ENCODE measurements at regions not wholly inside any gene's neighbourhood (a gene's known extent, or its start where the extent isn't known, plus 50 kb on each side); places are given as distances from the start of the nearest gene placed in this dataset.

GRCh38 chrX:40445691-40446090 lies 135.1 kb upstream of the ATP6AP2 start:
- 77% methylated on average over 3 of the region's 3 CpGs; no CpG with 5 or more reads in 1 of the 2 donors for WGBS, 2 donors (ENCODE audit: low coverage in 1 of 2)
- H3K27me3 ChIP-seq: no peaks in the 10 kb centered on the region
- in situ Hi-C loops (cut with MboI; ENCODE audit: low pct_ligation_motif_present in 1 of 4, low pct_unique_long_range_greater_than_20kb in 1 of 4, low sequenced_read_pairs in 3 of 4) (no loop called here), intact Hi-C loops (cut with DNase I; ENCODE audit: low total_unique reads) (no loop called here)
- no peak overlapping the region for H3K27ac ChIP-seq
- no peak overlapping the region for H3K4me3 ChIP-seq
- peaks cover 0 to 9% (median 0%) of the 10 kb centered on the region in 4 donors for H3K4me1 ChIP-seq
- no peaks in the 10 kb centered on the region for H3K9me3 ChIP-seq
- TF ChIP-seq CTCF (IDR thresholded peaks at IDR 0.05) (no peak), POLR2AphosphoS5 (IDR thresholded peaks at IDR 0.05) (no peak), POLR2A (IDR thresholded peaks at IDR 0.05) (no peak), EP300 (IDR thresholded peaks at IDR 0.05; ENCODE audit: low read depth) (no peak)
- DNase-seq: no peak
- H3K36me3 ChIP-seq: no peaks in the 10 kb centered on the region

GRCh38 chrX:40444798-40445496 lies 135.8 kb upstream of the ATP6AP2 start:
- in situ Hi-C loops (cut with MboI; ENCODE audit: low pct_ligation_motif_present in 1 of 4, low pct_unique_long_range_greater_than_20kb in 1 of 4, low sequenced_read_pairs in 3 of 4): no loop called here
- no peak overlapping the region for H3K4me3 ChIP-seq
- DNase-seq: no peak
- TF ChIP-seq EP300 (IDR thresholded peaks at IDR 0.05; ENCODE audit: low read depth): no peak
- TF ChIP-seq CTCF (IDR thresholded peaks at IDR 0.05): no peak
- TF ChIP-seq POLR2AphosphoS5 (IDR thresholded peaks at IDR 0.05): no peak
- TF ChIP-seq POLR2A (IDR thresholded peaks at IDR 0.05): no peak
- WGBS, 2 donors (ENCODE audit: low coverage in 1 of 2): 88% methylated on average over 12 of the region's 12 CpGs; no CpG with 5 or more reads in 1 of the 2 donors
- no peak overlapping the region for H3K27ac ChIP-seq
- no peaks in the 10 kb centered on the region for H3K27me3 ChIP-seq
- no peaks in the 10 kb centered on the region for H3K9me3 ChIP-seq
- H3K36me3 ChIP-seq: no peaks in the 10 kb centered on the region
- H3K4me1 ChIP-seq: peaks cover 0 to 9% (median 0%) of the 10 kb centered on the region in 4 donors
- intact Hi-C loops (cut with DNase I; ENCODE audit: low total_unique reads): no loop called here

- 72% methylated on average over 2 of the region's 2 CpGs; no CpG with 5 or more reads in 1 of the 2 donors for WGBS, 2 donors (ENCODE audit: low coverage in 1 of 2)
- TF ChIP-seq CTCF (IDR thresholded peaks at IDR 0.05) (no peak), POLR2A (IDR thresholded peaks at IDR 0.05) (no peak)
- Histone ChIP-seq H3K27me3 (no peaks in the 10 kb centered on the region), H3K4me3 (no peak overlapping the region), H3K4me1 (peaks cover 0 to 9% (median 0%) of the 10 kb centered on the region in 4 donors), H3K36me3 (no peaks in the 10 kb centered on the region), H3K9me3 (no peaks in the 10 kb centered on the region), H3K27ac (no peak overlapping the region)
- in situ Hi-C loops (cut with MboI; ENCODE audit: low pct_ligation_motif_present in 1 of 4, low pct_unique_long_range_greater_than_20kb in 1 of 4, low sequenced_read_pairs in 3 of 4) (no loop called here), intact Hi-C loops (cut with DNase I; ENCODE audit: low total_unique reads) (no loop called here)
- DNase-seq: no peak
Observed at GRCh38 chrX:40444133-40444532, 136.6 kb upstream of the ATP6AP2 start.

- no peak for DNase-seq
- no peak overlapping the region for H3K27ac ChIP-seq
- in situ Hi-C loops (cut with MboI; ENCODE audit: low pct_ligation_motif_present in 1 of 4, low pct_unique_long_range_greater_than_20kb in 1 of 4, low sequenced_read_pairs in 3 of 4) (no loop called here), intact Hi-C loops (cut with DNase I; ENCODE audit: low total_unique reads) (no loop called here)
- no peaks in the 10 kb centered on the region for H3K27me3 ChIP-seq
- no peaks in the 10 kb centered on the region for H3K9me3 ChIP-seq
- no peaks in the 10 kb centered on the region for H3K4me1 ChIP-seq
- TF ChIP-seq CTCF (IDR thresholded peaks at IDR 0.05) (no peak), EP300 (IDR thresholded peaks at IDR 0.05; ENCODE audit: low read depth) (no peak), POLR2A (IDR thresholded peaks at IDR 0.05) (no peak)
- H3K36me3 ChIP-seq: no peaks in the 10 kb centered on the region
- H3K4me3 ChIP-seq: no peak overlapping the region
- WGBS, 2 donors (ENCODE audit: low coverage in 1 of 2): 74% methylated on average over 3 of the region's 3 CpGs; no CpG with 5 or more reads in 1 of the 2 donors
Observed at GRCh38 chrX:40440866-40441265, 139.9 kb upstream of the ATP6AP2 start.

All from transverse colon (tissue), 4 donors.